ENCODE measurements at regions not wholly inside any gene's neighbourhood (a gene's known extent, or its start where the extent isn't known, plus 50 kb on each side); places are given as distances from the start of the nearest gene placed in this dataset.

- no peak for TF ChIP-seq MXI1 (IDR thresholded peaks at IDR 0.05; ENCODE audit: low read depth, low read length)
- no peak for TF ChIP-seq RAD21 (IDR thresholded peaks at IDR 0.05; ENCODE audit: low read length)
- no peak for TF ChIP-seq TAF1 (IDR thresholded peaks at IDR 0.05; ENCODE audit: borderline replicate concordance, low read depth, low read length)
- TF ChIP-seq CTCF (IDR thresholded peaks at IDR 0.05): no peak
- no peak for TF ChIP-seq POLR2AphosphoS5 (IDR thresholded peaks at IDR 0.05; ENCODE audit: low read depth, low read length)
- TF ChIP-seq SMC3 (IDR thresholded peaks at IDR 0.05; ENCODE audit: low read depth, low read length): no peak
- TF ChIP-seq EP300 (IDR thresholded peaks at IDR 0.05; ENCODE audit: borderline replicate concordance in 1 of 2, low read depth in 1 of 2, low read length in 1 of 2): no peak
- TF ChIP-seq GABPA (IDR thresholded peaks at IDR 0.05; ENCODE audit: low read depth): no peak
- TF ChIP-seq MEF2A (IDR thresholded peaks at IDR 0.05; ENCODE audit: borderline replicate concordance, low read depth): no peak
- TF ChIP-seq NFIC (IDR thresholded peaks at IDR 0.05; ENCODE audit: borderline replicate concordance): no peak
- TF ChIP-seq SIN3A (IDR thresholded peaks at IDR 0.05; ENCODE audit: borderline replicate concordance, low read depth, low read length): no peak
- no peak for TF ChIP-seq YY1 (IDR thresholded peaks at IDR 0.05; ENCODE audit: low read depth)
Observed at GRCh38 chr3:44104043-44104442, 137.6 kb upstream of the TOPAZ1 start.
